ENCODE measurements at regions not wholly inside any gene's neighbourhood (a gene's known extent, or its start where the extent isn't known, plus 50 kb on each side); places are given as distances from the start of the nearest gene placed in this dataset.

- TF ChIP-seq ZNF318 (IDR thresholded peaks at IDR 0.05; ENCODE audit: borderline replicate concordance in 1 of 2, low read depth in 1 of 2): no peak
- no peak for TF ChIP-seq NCOA1 (IDR thresholded peaks at IDR 0.05; ENCODE audit: low read depth)
- no peak for TF ChIP-seq PTBP1 (IDR thresholded peaks at IDR 0.05; ENCODE audit: low read depth, low read length)
- TF ChIP-seq KAT7 (CRISPR knock-in tag; IDR thresholded peaks at IDR 0.05; ENCODE audit: borderline replicate concordance): no peak
- no peak for TF ChIP-seq MEF2A (IDR thresholded peaks at IDR 0.05; ENCODE audit: control insufficient read depth, low read depth, low read length)
- TF ChIP-seq POLR2G (IDR thresholded peaks at IDR 0.05; ENCODE audit: low read depth, low read length): no peak
- TF ChIP-seq ZMIZ1 (IDR thresholded peaks at IDR 0.05; ENCODE audit: low read depth in 2 of 2, low read length in 2 of 2): no peak
- TF ChIP-seq ESRRA (IDR thresholded peaks at IDR 0.05; ENCODE audit: borderline replicate concordance, low read depth): no peak
- no peak for TF ChIP-seq CHAMP1 (IDR thresholded peaks at IDR 0.05)
- no peak for TF ChIP-seq EP400 (IDR thresholded peaks at IDR 0.05)
Measured at GRCh38 chr11:134915881-134916280, 503.8 kb upstream of the B3GAT1 start (continued).
